Heart left ventricle (tissue), 13 donors: ENCODE measurements at regions not wholly inside any gene's neighbourhood (a gene's known extent, or its start where the extent isn't known, plus 50 kb on each side); places are given as distances from the start of the nearest gene placed in this dataset.

Experiments
- POLR2A ChIP-seq, 2 donors: fragments of 450-650 bp; IDR thresholded peaks; one replicate each; pipeline ENCODE4 v1.6.1; 2017; ENCODE audit warnings: antibody characterized with exemption in 2 of 2, mild to moderate bottlenecking in 2 of 2, moderate library complexity in 2 of 2
- TF ChIP-seq, protein P1 (sequence below), 12 donors: fragments of 200-600 bp; sonication (generic) in 4 of 12; IDR thresholded peaks; one replicate each; pipeline versions ENCODE4 v1.5.0 to v1.8.0; 2018 to 2022; ENCODE audit warnings: antibody characterized with exemption in 12 of 12, mild to moderate bottlenecking in 5 of 12
- donor health status: ischemic (EF 13 %, LVEDD 7.1; RV severe dilation, severe dysfunction).
- donor health status: DM: no; HTN: yes; CAD: no.
- donor health status: DM: no; HTN: no; CAD: no.
- donor health status: ischemic (EF 25% LVEDD 6.9; RV normal size, moderate dysfunction).
- donor health status: ischemic (EF 25% LVEDD 5.7; RV mildly dilated, moderate dysfunction).
- donor health status: ischemic (EF 35%, LVEDD 5.7; RV mildly dilated, moderate dysfunction).
- donor health status: nonischemic (EF 11% LVEDD 7.7; RV severe dilation, severe dysfunction).
- donor health status: DM: yes; HTN: yes; CAD: no.
- donor health status: PGD.
- donor health status: ischemic (EF 29% LVEDD 5.4; RV normal size, mild dysfunction).
- donor health status: nonischemic (EF 23%, LVEDD 6.1; RV moderate dilation, normal function).

- TF ChIP-seq, protein P1, sequence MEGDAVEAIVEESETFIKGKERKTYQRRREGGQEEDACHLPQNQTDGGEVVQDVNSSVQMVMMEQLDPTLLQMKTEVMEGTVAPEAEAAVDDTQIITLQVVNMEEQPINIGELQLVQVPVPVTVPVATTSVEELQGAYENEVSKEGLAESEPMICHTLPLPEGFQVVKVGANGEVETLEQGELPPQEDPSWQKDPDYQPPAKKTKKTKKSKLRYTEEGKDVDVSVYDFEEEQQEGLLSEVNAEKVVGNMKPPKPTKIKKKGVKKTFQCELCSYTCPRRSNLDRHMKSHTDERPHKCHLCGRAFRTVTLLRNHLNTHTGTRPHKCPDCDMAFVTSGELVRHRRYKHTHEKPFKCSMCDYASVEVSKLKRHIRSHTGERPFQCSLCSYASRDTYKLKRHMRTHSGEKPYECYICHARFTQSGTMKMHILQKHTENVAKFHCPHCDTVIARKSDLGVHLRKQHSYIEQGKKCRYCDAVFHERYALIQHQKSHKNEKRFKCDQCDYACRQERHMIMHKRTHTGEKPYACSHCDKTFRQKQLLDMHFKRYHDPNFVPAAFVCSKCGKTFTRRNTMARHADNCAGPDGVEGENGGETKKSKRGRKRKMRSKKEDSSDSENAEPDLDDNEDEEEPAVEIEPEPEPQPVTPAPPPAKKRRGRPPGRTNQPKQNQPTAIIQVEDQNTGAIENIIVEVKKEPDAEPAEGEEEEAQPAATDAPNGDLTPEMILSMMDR (IDR thresholded peaks at IDR 0.05): no peak
- TF ChIP-seq POLR2A (IDR thresholded peaks at IDR 0.05): no peak
Observed at GRCh38 chr4:124583797-124584196, 128.7 kb downstream of the ANKRD50 start.
